GM12864 (cell line): ENCODE measurements at regions not wholly inside any gene's neighbourhood (a gene's known extent, or its start where the extent isn't known, plus 50 kb on each side); places are given as distances from the start of the nearest gene placed in this dataset.

Source experiments
- DNase-seq: peaks from one replicate; pipeline ENCODE4 v3.0.0-alpha.2; 2011; ENCODE audit warnings: low read depth
- H3K4me3 ChIP-seq: 2 replicates; pipeline ENCODE4 v1.5.1; 2011; ENCODE audit warnings: mild to moderate bottlenecking, low read depth, low read length, control low read depth
- CTCF ChIP-seq: IDR thresholded peaks from 2 replicates; pipeline ENCODE4 v1.5.1; 2011; ENCODE audit warnings: low read depth, mild to moderate bottlenecking, moderate library complexity, low read length, control low read depth, inconsistent platforms; ENCODE audit errors: missing control alignments

GRCh38 chr1:38600286-38600685 lies 259.3 kb downstream of the RRAGC start:
- no peak for TF ChIP-seq CTCF
- no peak overlapping the region for H3K4me3 ChIP-seq
- DNase-seq: no peak

GRCh38 chr1:38598118-38598517 lies 261.5 kb downstream of the RRAGC start:
- TF ChIP-seq CTCF: no peak
- DNase-seq: no peak
- no peak overlapping the region for H3K4me3 ChIP-seq

- TF ChIP-seq CTCF: no peak
- DNase-seq: no peak
- H3K4me3 ChIP-seq: no peak overlapping the region
Measured at GRCh38 chr1:38589036-38589435, 270.5 kb downstream of the RRAGC start.

- H3K4me3 ChIP-seq: no peak overlapping the region
- TF ChIP-seq CTCF: no peak
- no peak for DNase-seq
Measured at GRCh38 chr1:38587766-38588165, 271.8 kb downstream of the RRAGC start.

GRCh38 chr1:38586993-38587646 lies 272.5 kb downstream of the RRAGC start:
- no peak overlapping the region for H3K4me3 ChIP-seq
- TF ChIP-seq CTCF: peak; percentile 99
- DNase-seq: peak; percentile 18

GRCh38 chr1:38585971-38586370 lies 273.6 kb downstream of the RRAGC start:
- H3K4me3 ChIP-seq: no peak overlapping the region
- DNase-seq: no peak
- TF ChIP-seq CTCF: no peak

GRCh38 chr1:38585460-38585859 lies 274.1 kb downstream of the RRAGC start:
- DNase-seq: no peak
- no peak overlapping the region for H3K4me3 ChIP-seq
- TF ChIP-seq CTCF: no peak
